Right lobe of liver (tissue), 4 donors: ENCODE measurements at regions not wholly inside any gene's neighbourhood (a gene's known extent, or its start where the extent isn't known, plus 50 kb on each side); places are given as distances from the start of the nearest gene placed in this dataset.

Source experiments
- POLR2A ChIP-seq: fragments of 450-650 bp; IDR thresholded peaks from one replicate; pipeline ENCODE4 v1.6.1; 2017; ENCODE audit warnings: antibody characterized with exemption, mild to moderate bottlenecking
- TF ChIP-seq, protein P1 (sequence below), 4 donors: fragments of 200-600 bp in 3 of 4; fragments of 450-650 bp in 1 of 4; IDR thresholded peaks; one replicate each; pipeline versions ENCODE4 v1.5.1 to v1.8.0; 2016 to 2022; ENCODE audit warnings: antibody characterized with exemption in 4 of 4, mild to moderate bottlenecking in 2 of 4
- donor health status: DM: no; HTN: no; CAD: no.
- donor health status: DM: no; HTN: no; CAD: no.
- donor health status: DM: no; HTN: yes; CAD: no.

DNA sequence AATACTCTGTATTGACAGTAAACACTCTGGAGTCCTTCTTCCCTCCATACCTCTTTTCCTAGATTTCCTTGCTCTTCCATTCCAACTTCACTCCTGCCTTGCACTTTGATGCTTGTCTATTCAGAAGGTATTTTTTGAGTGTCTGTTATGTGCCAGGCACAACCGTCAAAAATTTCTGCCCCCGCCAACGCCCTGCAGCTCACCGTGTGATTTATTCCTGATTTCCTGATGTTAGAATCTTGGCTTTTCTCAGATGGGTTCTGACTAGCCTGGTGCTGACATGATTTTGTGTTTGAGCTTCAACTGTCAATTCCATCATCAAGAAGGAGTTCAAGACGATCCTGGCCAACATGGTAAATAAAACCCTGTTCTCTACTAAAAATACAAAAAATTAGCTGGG lies 297.5 kb downstream of the AGTPBP1 start:
- no peak for TF ChIP-seq POLR2A
- TF ChIP-seq, protein P1, sequence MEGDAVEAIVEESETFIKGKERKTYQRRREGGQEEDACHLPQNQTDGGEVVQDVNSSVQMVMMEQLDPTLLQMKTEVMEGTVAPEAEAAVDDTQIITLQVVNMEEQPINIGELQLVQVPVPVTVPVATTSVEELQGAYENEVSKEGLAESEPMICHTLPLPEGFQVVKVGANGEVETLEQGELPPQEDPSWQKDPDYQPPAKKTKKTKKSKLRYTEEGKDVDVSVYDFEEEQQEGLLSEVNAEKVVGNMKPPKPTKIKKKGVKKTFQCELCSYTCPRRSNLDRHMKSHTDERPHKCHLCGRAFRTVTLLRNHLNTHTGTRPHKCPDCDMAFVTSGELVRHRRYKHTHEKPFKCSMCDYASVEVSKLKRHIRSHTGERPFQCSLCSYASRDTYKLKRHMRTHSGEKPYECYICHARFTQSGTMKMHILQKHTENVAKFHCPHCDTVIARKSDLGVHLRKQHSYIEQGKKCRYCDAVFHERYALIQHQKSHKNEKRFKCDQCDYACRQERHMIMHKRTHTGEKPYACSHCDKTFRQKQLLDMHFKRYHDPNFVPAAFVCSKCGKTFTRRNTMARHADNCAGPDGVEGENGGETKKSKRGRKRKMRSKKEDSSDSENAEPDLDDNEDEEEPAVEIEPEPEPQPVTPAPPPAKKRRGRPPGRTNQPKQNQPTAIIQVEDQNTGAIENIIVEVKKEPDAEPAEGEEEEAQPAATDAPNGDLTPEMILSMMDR (IDR thresholded peaks at IDR 0.05): no peak
